ENCODE measurements at regions not wholly inside any gene's neighbourhood (a gene's known extent, or its start where the extent isn't known, plus 50 kb on each side); places are given as distances from the start of the nearest gene placed in this dataset.
"Not testable (repeated sequence)": the region's sequence is repeated elsewhere in the genome, so short reads cannot be mapped to it uniquely, and the experiment has no call there.

DNA sequence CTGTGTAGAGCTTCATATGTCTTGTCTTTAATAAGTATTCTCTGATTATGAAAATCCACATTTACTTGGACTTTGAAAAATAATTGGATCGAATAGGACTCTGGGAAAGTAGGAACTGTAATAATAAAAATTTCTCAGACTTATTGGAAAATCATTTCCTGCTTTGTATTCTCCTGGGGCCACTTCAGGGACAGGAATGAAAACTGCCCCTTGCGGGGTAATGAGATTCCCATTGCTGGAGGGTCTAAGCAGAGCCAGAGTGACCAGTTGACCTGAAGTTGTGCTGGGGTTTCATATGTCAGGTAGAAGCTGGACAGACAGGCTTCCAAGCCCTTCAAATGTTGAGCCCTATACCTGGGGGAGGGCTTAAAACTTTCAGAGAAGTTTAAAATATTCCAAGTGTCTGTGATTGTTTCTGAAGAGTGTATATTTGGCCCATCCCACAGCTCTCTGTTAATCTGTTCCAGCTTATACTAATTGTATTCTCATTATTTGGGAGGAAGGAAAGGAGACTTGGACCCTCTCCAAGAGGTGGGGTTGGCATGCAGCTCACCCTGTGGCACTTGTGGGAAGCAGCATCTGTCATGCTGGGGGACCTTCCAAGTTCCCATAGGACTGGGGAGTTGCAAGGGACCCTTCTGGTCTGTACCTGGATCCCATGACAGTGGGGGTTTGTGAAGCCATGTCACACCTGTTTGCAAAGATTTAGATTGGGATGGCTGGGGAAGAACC lies 268.7 kb upstream of the ATP5MC3 start:
- no peak for DNase-seq

GRCh38 chr2:175449616-175450015 lies 268.1 kb upstream of the ATP5MC3 start:
- DNase-seq: no peak

GRCh38 chr2:175446201-175446600 lies 264.7 kb upstream of the ATP5MC3 start:
- DNase-seq: no peak

- DNase-seq: no peak
Observed at GRCh38 chr2:175445281-175445680, 263.8 kb upstream of the ATP5MC3 start.

DNA sequence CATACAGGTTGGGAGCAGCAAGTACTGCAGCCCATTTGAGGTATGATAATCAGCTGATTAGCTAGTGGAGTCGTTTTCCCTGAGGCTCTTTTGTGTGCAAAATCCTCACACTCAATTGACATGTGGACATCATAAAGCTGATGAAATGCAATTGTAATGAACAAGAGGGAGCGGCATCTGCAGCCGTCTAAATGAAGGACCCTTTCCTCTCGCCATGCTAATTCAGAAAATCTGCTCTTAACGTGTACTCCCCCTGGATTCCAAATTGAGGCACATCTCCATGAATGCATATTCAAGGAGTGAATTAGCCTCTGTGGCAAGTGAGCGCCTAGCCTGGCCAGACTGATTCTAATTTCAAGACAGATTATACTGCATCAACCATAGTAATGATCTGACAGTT lies 260.9 kb upstream of the ATP5MC3 start:
- DNase-seq: no peak

GRCh38 chr2:175441181-175441761 lies 259.8 kb upstream of the ATP5MC3 start:
- no peak for DNase-seq

- no peak for DNase-seq
Observed at GRCh38 chr2:175439416-175439815, 257.9 kb upstream of the ATP5MC3 start.

GRCh38 chr2:175437167-175437566 lies 255.7 kb upstream of the ATP5MC3 start:
- DNase-seq: no peak

- DNase-seq: no peak
Observed at GRCh38 chr2:175436076-175436475, 254.6 kb upstream of the ATP5MC3 start.

DNA sequence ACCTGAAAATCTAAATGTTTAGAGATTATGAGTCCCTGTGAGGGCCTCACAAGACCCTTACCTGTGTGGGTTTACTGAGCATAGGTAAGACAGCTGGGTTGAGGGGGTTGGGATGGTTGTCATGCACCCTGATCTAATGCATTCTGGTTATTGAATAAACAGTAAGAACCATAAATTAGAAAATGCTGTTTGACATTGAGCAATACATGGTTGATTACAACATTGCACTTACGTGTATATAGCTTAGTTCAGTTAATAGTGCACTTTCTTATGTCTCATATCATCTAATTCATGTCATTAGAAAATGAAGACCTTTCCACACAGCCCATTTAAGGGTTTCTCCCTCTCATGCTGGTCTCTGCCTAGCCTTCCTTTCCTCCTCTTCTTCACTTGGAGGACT lies 253.5 kb upstream of the ATP5MC3 start:
- DNase-seq: no peak

DNA sequence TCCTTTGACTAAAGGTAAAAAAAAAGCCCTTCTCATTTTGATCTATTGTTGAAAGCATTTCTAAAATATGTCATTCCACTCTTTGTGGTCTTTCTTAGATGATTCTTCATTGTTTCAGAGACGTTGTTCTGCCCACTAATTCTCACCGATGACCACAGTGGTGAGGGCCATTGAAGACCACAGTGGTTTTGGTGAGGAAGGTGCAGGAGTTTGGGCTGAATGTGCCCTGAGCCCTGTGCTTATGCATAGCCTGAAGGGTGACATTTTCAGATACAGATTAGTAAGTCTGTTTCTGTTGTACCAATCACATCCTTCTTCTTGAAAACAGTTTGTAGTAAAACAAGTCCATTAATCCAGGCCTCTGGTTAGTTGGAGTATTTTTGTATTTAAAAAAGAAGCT lies 251.3 kb upstream of the ATP5MC3 start:
- no peak for DNase-seq

DNA sequence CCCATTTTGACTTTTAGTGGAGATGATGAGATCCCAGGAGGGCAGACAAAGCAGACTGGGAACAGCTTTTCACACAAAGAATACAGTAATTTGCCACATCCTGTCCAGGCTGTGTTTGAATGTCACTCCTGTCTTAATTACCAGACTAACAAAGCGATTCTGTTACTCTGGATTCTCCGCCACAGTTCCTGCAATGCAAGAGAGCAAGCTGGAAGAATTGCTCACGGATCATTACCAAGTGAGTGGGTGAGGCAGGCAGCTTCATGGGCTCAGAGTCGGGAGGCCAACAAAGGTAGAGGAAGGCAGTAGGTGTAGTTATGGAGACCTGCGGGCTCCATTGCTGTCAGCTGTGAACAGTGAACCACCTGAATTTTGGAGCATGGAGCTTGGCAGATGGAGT lies 250.5 kb upstream of the ATP5MC3 start:
- DNase-seq: no peak

DNA sequence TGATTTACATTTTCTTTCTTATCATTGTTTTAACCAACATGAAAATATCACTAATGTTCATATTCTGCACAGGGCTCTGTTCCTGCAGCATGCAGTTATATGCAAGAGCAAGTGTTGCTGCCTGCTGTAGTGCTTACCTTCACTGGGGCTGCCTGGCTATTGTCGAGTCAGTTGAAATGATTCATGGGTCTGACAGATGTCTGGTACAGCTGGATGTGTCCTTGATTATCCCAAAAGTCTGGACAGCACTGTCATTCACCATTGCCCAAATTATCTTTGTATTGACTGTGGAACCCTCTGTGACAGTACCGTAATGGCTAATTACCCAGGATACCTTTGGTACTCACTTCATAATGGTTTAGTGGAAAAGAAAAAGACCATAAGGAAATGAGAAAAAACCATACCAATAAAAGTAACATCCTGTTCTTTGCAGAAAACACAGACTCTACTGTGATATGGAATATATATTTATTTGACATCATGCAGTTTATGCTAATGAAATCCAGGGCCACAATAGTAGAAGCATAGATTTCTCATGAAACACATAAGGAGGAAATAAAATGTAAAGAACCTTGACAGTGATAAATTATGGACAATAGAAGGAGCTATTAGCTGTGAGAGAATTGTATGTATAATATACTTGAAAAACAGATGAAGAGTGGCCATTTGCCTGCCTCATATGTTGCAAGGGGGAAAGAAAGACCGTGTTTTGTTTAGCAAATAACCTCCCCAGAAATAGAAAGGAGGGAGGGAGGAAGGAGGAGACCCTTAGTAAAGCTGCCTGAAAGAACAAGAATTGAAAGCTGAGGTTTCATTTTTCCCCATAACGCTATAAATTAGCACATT lies 249.8 kb upstream of the ATP5MC3 start:
- no peak for DNase-seq

- no peak for DNase-seq
Observed at GRCh38 chr2:175430236-175430635, 248.7 kb upstream of the ATP5MC3 start.

DNA sequence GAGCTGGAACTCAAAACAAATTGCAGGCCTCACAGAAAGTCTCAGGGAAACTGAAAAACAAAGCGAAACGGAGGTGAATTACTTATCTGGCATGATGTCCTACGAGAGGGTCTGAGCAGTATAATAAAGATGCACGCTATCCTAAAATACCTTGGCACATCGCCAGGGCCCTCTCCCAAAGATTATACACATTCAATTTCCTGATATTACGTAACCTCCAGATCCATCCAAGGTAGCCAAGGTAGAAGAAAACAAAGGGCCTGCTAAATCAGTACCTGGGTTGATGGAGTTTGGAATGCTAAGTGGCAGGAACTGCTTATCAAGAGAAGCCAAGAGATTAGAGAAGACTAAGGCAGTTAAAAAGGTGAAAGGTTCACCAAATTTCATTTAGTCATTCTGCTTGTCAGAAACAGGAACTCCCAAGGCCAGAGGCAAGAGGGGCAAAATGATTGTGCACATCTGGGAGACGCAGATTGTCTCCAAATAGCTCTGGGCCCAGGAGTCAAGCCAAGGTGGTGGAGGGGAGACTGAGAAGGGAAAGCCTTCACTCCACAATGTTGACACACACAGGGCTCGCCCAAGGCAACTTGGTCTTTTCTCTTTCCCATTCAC lies 236.8 kb upstream of the ATP5MC3 start:
- DNase-seq: no peak

GRCh38 chr2:175414882-175415487 lies 233.5 kb upstream of the ATP5MC3 start:
- DNase-seq: no peak

GRCh38 chr2:175414191-175414881 lies 232.8 kb upstream of the ATP5MC3 start:
- DNase-seq: no peak

GRCh38 chr2:175410941-175411340 lies 229.4 kb upstream of the ATP5MC3 start:
- not testable (repeated sequence) for DNase-seq

DNA sequence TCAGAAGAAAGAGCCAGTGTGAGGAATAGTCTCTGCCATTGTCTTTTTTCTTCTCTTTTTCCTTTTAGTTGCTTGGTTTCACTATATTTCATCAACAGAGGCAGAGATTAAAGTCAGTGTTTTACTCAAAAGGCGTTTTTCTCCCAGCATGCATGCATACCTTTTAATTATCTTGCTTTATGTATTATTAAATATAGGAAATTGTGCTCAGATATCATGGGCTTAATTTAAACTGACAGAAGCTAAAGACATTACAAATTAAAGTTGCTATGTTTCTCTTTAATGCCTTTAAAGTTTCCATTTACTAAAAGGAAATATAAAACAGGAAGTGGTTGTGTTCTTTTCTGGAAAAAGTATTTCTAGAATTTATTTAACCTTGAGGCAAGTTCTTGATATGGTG lies 223.3 kb upstream of the ATP5MC3 start:
- no peak for DNase-seq

DNA sequence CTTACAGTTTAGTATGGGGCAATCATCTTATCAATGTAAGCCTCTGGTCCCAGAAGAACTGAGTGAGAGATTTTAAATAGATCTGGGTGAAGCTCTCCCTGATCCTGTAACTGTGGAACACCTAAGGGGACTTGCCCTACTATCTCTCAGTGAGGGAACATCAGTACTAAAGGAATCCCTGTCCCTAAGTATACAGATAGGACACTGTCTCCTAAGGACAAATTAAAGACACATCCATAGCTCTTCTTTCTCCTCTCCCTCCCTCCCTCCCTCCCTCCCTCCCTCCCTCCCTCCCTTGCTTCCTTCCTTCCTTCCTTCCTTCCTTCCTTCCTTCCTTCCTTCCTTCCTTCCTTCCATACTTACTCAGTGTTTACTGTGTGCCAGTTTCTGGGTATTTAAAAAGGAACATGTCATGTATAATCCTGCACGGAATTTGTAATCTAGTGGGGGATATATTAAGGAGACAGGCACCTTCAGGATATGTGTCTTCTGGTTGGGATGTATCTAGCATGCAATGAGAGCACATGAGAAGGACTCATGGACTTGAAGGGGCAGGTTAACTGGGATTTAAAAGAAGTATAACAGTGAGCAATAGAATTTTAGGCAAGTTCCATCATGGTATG lies 222.2 kb upstream of the ATP5MC3 start:
- no peak for DNase-seq

DNA sequence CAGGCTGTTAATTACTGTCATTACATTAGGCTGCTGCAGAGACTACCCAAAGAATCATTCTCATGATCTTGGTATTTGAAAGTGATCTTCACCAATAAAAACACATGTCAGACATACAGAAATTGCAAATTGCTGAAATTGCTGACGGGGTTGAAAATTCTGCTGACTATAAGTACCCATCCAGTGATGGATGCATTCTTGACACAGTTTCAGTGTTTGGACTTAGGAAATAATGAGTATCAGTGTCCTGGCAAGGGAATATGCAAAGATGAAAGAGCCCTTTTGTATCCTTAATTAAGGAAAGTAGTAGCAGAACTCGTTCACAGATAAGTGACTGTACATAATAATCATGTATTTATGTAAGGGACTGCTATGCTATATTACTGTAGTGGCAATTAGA lies 221.1 kb upstream of the ATP5MC3 start:
- DNase-seq: no peak

GRCh38 chr2:175401956-175402469 lies 220.5 kb upstream of the ATP5MC3 start:
- DNase-seq: no peak
